ENCODE measurements at regions not wholly inside any gene's neighbourhood (a gene's known extent, or its start where the extent isn't known, plus 50 kb on each side); places are given as distances from the start of the nearest gene placed in this dataset.

DNA sequence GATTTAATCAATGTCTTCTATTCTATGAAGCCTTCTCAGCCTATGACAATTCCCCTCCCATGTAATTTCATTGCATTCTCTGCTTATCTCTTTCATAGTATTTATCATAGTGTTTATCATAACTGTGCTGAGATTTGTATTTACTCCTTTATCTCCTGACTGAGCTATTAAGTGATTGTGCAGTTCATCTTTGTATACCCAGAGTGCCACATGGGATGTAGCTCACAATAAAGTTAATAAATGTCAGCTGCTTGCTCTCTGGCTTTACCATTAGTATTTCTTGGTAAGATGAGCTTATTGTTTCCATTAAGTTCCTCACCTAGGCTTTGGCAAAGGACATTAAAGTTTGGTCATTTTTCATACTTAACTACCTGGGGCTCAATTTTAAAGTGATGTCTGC, 275.1 kb upstream of the MPDZ start:
- no peak for DNase-seq (ENCODE audit: extremely low read depth in 1 of 4, low spot score in 3 of 4)
- ChIA-PET POLR2A (no interaction called here), CTCF (ENCODE audit: low intra/inter-chr PET ratio) (no interaction called here)
- H3K27ac ChIP-seq (ENCODE audit: extremely low read depth, low read depth, low read length): no peak overlapping the region
- H3K9me3 ChIP-seq (replicated peaks; ENCODE audit: control insufficient read depth, insufficient read depth, low read depth, low read length): no peaks in the 10 kb centered on the region
- H4K20me1 ChIP-seq (replicated peaks; ENCODE audit: control insufficient read depth, insufficient read depth, low read length): no peaks in the 10 kb centered on the region
- H3K9ac ChIP-seq (ENCODE audit: insufficient read depth in 1 of 2, low read depth in 2 of 2, low read length in 2 of 2): no peak overlapping the region
- H2AFZ ChIP-seq (ENCODE audit: low read depth, low read length): no peak overlapping the region
- no peaks in the 10 kb centered on the region for H3K4me1 ChIP-seq (replicated peaks in 1 of 2; ENCODE audit: control insufficient read depth in 2 of 2, insufficient read depth in 2 of 2, low read length in 2 of 2)
- TF ChIP-seq, protein P1, sequence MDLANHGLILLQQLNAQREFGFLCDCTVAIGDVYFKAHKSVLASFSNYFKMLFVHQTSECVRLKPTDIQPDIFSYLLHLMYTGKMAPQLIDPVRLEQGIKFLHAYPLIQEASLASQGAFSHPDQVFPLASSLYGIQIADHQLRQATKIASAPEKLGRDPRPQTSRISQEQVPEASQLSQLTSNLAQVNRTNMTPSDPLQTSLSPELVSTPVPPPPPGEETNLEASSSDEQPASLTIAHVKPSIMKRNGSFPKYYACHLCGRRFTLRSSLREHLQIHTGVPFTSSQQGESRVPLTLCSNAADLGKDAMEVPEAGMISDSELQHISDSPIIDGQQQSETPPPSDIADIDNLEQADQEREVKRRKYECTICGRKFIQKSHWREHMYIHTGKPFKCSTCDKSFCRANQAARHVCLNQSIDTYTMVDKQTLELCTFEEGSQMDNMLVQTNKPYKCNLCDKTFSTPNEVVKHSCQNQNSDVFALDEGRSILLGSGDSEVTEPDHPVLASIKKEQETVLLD (IDR thresholded peaks at IDR 0.05): no peak
- TF ChIP-seq CSDE1 (IDR thresholded peaks at IDR 0.05): no peak
- TF ChIP-seq TFAM (CRISPR knock-in tag; conservative IDR thresholded peaks at IDR 0.05): no peak
- no peak for TF ChIP-seq ZNF707 (CRISPR knock-in tag; conservative IDR thresholded peaks at IDR 0.05)
- TF ChIP-seq, protein P2, sequence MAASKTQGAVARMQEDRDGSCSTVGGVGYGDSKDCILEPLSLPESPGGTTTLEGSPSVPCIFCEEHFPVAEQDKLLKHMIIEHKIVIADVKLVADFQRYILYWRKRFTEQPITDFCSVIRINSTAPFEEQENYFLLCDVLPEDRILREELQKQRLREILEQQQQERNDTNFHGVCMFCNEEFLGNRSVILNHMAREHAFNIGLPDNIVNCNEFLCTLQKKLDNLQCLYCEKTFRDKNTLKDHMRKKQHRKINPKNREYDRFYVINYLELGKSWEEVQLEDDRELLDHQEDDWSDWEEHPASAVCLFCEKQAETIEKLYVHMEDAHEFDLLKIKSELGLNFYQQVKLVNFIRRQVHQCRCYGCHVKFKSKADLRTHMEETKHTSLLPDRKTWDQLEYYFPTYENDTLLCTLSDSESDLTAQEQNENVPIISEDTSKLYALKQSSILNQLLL (CRISPR knock-in tag; IDR thresholded peaks at IDR 0.05; ENCODE audit: borderline replicate concordance): no peak
- TF ChIP-seq HNRNPH1 (optimal IDR thresholded peaks at IDR 0.05; ENCODE audit: low read depth, low read length): no peak
- TF ChIP-seq, protein P3, sequence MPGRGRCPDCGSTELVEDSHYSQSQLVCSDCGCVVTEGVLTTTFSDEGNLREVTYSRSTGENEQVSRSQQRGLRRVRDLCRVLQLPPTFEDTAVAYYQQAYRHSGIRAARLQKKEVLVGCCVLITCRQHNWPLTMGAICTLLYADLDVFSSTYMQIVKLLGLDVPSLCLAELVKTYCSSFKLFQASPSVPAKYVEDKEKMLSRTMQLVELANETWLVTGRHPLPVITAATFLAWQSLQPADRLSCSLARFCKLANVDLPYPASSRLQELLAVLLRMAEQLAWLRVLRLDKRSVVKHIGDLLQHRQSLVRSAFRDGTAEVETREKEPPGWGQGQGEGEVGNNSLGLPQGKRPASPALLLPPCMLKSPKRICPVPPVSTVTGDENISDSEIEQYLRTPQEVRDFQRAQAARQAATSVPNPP (IDR thresholded peaks at IDR 0.05; ENCODE audit: borderline replicate concordance, insufficient read depth, insufficient read length): no peak
- no peak for TF ChIP-seq PYGO2 (tag; IDR thresholded peaks at IDR 0.05)
- TF ChIP-seq ZNF354B (CRISPR knock-in tag; IDR thresholded peaks at IDR 0.05): no peak
- no peak for TF ChIP-seq SAP30 (IDR thresholded peaks at IDR 0.05; ENCODE audit: borderline replicate concordance, insufficient read depth, low read depth, low read length, poor library complexity, severe bottlenecking)
- no peaks in the 10 kb centered on the region for H3K36me3 ChIP-seq (ENCODE audit: control insufficient read depth, insufficient read depth, low read length)
- in situ Hi-C loops (cut with MboI) (no loop called here), intact Hi-C loops (cut with micrococcal nuclease) (no loop called here)
- H3K27me3 ChIP-seq (ENCODE audit: control insufficient read depth in 2 of 2, insufficient read depth in 2 of 2, low read length in 2 of 2): no peaks in the 10 kb centered on the region
- no peak for FAIRE-seq
- H3K4me3 ChIP-seq: no peak overlapping the region
- no peaks in the 10 kb centered on the region for H3K9me1 ChIP-seq (ENCODE audit: control insufficient read depth, insufficient read depth, low read length)
- ATAC-seq: no peak
- BruUV-seq (replicated peaks): no TSS peak
- H3K79me2 ChIP-seq (ENCODE audit: control insufficient read depth, insufficient read depth, low read length): no peaks in the 10 kb centered on the region
- H3K4me2 ChIP-seq (ENCODE audit: insufficient read depth, low read length): no peak overlapping the region

Data from K562 (cell line).